ENCODE measurements at regions not wholly inside any gene's neighbourhood (a gene's known extent, or its start where the extent isn't known, plus 50 kb on each side); places are given as distances from the start of the nearest gene placed in this dataset.
"Not testable (repeated sequence)": the region's sequence is repeated elsewhere in the genome, so short reads cannot be mapped to it uniquely, and the experiment has no call there.

DNA sequence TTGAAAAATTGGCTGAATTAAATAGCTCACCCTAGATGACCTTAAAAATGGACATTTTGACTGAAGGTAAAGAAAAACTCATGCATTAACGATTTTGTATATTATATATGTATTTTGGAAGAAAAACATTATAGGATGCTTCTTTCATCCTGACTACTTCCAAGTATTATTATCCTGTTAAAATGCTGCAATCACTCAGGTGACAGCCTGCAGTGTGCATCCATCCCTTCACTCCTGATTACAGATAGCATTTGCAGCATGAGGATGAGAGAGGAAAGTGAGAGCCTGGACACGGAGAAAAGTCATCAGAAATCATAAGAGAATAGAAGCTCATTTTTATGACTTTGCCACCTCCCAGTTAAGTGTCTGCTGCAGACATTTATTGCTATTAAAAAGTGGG is 1055.6 kb downstream of the PCDH17 start:
- no peak overlapping the region for H3K4me3 ChIP-seq (replicated peaks; ENCODE audit: low read depth, low read length)
- no peak for DNase-seq (ENCODE audit: extremely low read depth, low read depth)
- TF ChIP-seq, protein P1, sequence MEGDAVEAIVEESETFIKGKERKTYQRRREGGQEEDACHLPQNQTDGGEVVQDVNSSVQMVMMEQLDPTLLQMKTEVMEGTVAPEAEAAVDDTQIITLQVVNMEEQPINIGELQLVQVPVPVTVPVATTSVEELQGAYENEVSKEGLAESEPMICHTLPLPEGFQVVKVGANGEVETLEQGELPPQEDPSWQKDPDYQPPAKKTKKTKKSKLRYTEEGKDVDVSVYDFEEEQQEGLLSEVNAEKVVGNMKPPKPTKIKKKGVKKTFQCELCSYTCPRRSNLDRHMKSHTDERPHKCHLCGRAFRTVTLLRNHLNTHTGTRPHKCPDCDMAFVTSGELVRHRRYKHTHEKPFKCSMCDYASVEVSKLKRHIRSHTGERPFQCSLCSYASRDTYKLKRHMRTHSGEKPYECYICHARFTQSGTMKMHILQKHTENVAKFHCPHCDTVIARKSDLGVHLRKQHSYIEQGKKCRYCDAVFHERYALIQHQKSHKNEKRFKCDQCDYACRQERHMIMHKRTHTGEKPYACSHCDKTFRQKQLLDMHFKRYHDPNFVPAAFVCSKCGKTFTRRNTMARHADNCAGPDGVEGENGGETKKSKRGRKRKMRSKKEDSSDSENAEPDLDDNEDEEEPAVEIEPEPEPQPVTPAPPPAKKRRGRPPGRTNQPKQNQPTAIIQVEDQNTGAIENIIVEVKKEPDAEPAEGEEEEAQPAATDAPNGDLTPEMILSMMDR (IDR thresholded peaks at IDR 0.05; ENCODE audit: low read depth, low read length, missing control alignments), result no peak

DNA sequence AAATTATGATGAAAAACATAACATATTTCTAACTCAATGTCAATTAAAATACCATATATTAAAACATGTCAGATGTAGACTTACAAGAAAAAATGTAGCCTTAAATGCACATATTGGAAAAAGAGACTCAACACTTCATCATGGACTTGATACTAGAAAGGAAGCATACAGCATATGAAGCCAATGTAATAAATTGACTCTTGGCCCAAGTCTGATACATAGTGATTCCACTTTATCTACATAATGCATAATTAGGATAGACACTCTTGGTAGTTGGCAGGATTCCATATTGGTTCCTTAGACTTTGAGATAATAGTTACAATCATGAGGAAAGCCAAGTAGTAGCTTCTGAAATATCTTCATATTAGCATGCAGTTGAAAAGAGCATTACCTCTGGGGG is 1067.0 kb downstream of the PCDH17 start:
- H3K4me3 ChIP-seq (replicated peaks; ENCODE audit: low read depth, low read length), result no peak overlapping the region
- TF ChIP-seq, protein P1 (IDR thresholded peaks at IDR 0.05; ENCODE audit: low read depth, low read length, missing control alignments), result no peak
- no peak for DNase-seq (ENCODE audit: extremely low read depth, low read depth)

DNA sequence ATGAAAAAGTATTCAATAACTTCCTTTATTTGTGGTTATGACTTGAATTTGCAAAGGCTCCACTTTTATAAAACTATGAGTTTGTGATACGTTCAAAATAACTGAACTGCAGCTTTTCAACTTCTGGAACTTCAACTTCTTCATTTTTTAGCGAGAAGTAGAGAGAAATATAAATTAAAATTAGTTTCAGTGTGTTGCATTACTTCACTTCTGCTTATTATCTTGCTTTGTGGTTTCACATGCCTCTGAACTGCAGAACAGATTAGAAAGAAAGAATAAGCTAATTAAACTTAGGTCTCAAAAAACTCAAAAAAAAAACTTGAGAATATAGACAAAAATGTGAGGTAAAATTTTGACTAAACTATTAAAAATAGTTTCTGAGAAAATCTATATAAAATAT is 1073.4 kb downstream of the PCDH17 start:
- H3K4me3 ChIP-seq (replicated peaks; ENCODE audit: low read depth, low read length), result no peak overlapping the region
- TF ChIP-seq, protein P1 (IDR thresholded peaks at IDR 0.05; ENCODE audit: low read depth, low read length, missing control alignments), result no peak
- DNase-seq (ENCODE audit: extremely low read depth, low read depth), result no peak

DNA sequence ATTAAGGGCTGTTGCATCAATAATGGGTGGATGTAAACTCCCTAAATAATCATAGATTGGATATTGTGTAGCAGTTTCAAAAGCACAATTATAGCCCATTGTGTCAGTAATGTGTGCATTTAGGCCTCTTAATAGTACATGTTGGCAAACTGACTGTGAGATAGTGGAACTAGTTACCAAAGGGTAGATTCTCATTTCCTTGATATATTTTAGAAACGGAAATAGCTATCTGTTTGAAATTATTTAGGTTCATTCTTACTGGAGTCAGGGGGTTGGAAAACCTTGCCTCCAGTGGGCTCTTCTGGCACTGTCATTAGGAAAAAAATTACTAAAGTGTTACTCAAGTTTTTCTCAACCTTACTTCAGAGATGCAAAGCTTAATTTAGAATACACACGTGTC is 1074.9 kb downstream of the PCDH17 start:
- H3K4me3 ChIP-seq (replicated peaks; ENCODE audit: low read depth, low read length), result no peak overlapping the region
- DNase-seq (ENCODE audit: extremely low read depth, low read depth), result no peak
- TF ChIP-seq, protein P1 (IDR thresholded peaks at IDR 0.05; ENCODE audit: low read depth, low read length, missing control alignments), result no peak

- DNase-seq (ENCODE audit: extremely low read depth, low read depth), result no peak
- TF ChIP-seq, protein P1 (IDR thresholded peaks at IDR 0.05; ENCODE audit: low read depth, low read length, missing control alignments), result no peak
- H3K4me3 ChIP-seq (replicated peaks; ENCODE audit: low read depth, low read length), result no peak overlapping the region
These were observed 1080.6 kb downstream of the PCDH17 start for GRCh38 chr13:58712191-58712590.

GRCh38 chr13:58714016-58714415 is 1082.5 kb downstream of the PCDH17 start:
- DNase-seq (ENCODE audit: extremely low read depth, low read depth); H3K4me3 ChIP-seq (replicated peaks; ENCODE audit: low read depth, low read length): not testable (repeated sequence)

DNA sequence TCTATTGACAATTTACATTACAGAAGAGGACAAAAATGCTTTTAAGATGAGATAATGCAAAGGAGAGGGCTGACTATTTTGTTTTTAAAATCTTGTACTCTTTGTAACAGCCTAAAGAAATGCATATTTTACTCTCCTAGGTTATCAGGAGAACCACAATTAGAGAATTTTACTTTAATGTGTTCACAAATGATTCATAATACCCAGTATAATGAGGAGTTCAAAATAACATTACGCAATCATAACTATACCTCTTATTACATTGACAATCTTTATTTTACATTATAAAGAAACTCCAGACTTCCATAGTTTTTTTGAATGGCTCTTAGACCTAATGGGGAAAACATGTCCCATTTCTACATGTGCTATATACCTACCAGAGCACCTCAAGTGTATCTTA is 1089.7 kb downstream of the PCDH17 start:
- TF ChIP-seq, protein P1 (IDR thresholded peaks at IDR 0.05; ENCODE audit: low read depth, low read length, missing control alignments), result no peak
- H3K4me3 ChIP-seq (replicated peaks; ENCODE audit: low read depth, low read length), result no peak overlapping the region
- DNase-seq (ENCODE audit: extremely low read depth, low read depth), result no peak
